ENCODE measurements at regions not wholly inside any gene's neighbourhood (a gene's known extent, or its start where the extent isn't known, plus 50 kb on each side); places are given as distances from the start of the nearest gene placed in this dataset.

DNA sequence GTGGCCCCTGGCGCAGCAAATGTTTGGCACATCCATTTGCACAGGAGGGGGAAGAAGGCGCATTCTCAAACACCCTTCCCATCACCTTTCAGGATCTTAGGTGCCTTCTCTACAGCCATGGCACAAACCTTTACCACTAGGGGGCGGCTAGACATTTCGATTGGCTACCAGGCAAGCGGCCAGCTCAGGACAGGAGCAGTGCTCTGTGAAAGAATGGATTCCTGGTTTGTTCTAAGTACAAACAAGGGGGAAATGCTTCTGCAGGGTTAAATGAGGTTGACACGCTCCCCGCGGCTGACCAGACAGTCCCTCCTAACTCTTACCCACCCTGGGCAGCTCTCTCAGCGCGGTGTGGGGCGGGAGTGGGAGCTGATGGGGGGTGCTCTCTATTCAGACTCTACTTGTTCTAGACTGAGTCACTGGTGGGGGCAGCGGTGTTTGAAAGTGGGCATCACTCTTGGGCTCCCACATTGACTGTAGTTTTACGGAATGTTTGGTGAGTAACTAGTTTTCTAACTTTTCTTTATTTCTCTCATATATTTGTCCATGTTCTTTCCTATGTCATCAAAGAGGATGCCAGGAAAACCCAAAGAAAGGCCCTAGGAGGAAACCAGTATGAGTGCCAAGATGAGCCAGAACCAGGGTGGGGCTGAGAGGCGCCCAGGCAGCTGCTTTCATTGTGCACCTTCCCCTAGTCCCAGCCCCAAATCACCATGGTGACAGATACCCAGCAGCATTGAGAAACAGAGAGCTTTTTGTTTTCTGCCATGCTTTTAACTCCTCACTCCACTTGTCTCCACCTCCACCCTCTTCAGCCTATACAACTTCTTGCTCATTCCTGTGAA lies 61.4 kb upstream of the GPR158 start:
- DNase-seq (ENCODE audit: low read depth in 1 of 2, low spot score in 1 of 2): peak in 1 of 2 donors; percentile 8

DNA sequence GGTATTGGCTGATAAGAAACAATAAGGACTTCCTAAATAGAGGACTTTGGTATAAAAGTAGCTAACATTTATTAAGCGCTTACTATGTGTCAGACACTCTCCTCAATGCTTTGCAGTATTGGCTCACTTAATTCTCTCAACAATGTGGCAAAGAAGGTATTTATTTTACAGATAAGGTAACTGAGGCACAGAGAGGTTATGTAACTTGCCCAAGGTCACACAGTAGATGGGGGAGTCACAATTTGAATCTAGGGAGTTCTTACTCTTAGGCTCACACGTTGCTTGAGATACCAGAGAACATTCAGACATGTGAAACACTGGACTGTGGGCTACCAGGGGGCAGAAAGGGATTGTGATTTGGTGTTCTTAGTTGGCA lies 60.8 kb upstream of the GPR158 start:
- DNase-seq (ENCODE audit: low read depth in 1 of 2, low spot score in 1 of 2): no peak

DNA sequence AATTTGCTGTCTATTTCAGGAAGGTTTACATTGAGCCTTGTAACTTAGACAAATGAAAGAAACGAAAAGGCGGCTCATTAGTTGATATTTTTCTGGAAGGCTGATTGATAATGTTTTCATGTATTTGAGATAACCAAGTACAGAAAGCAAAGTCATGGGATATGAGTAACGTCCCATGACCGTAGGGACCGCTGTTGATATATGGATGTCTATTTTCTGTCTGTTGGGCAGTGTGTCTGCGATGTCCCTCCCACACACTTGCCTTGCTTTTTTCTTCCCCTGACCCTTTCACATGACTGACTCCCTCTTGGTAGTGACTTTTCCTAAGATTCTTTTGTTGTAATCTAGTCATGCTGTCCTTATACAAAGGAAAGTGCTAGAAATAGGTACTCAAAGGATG lies 57.0 kb upstream of the GPR158 start:
- no peak for DNase-seq (ENCODE audit: low read depth in 1 of 2, low spot score in 1 of 2)

DNA sequence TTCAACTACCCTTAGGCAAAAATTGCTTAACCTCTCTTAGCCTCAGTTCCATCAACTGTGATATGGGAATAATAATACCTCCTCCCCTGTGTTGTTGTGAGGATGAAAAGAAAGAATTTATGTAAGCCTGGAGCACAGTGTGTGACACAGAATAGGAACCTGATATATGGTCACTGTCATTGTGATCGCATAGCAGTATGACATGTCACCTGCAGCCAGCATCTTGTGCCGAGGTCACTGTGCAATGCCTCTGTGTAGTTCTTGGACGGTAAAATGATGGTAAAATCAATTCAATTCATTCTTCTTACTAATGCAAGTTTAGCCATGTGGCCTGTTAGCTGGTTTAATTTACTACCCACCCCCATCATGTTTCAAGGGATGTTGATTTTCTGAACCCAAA lies 54.6 kb upstream of the GPR158 start:
- no peak for DNase-seq (ENCODE audit: low read depth in 1 of 2, low spot score in 1 of 2)

All from activated CD4-positive, alpha-beta T cell treated with anti-CD3 and anti-CD28 coated beads, Interleukin-2, amount 50 U/mL, for 24 hours (primary cell).